Naive thymus-derived CD4-positive, alpha-beta T cell (primary cell): ENCODE measurements at regions not wholly inside any gene's neighbourhood (a gene's known extent, or its start where the extent isn't known, plus 50 kb on each side); places are given as distances from the start of the nearest gene placed in this dataset.
A peak's percentile ranks its signal among the peaks of the same experiment; 100 is the strongest.

Experiments
- ATAC-seq: fragments of 150-1000 bp; cut with Tn5 transposase; 2 replicates; pipeline ENCODE4 v1.10.0; 2021; ENCODE audit warnings: mild to moderate bottlenecking, moderate library complexity
- CTCF ChIA-PET: fragments of 350-600 bp; sonication (Branson Sonifier 250); formaldehyde crosslinking; loops from one replicate; lab custom pipeline; 2021; ENCODE audit warnings: antibody characterized with exemption; lab: Charles Lee
- POLR2A ChIA-PET: fragments of 350-600 bp; sonication (Branson Sonifier 250); formaldehyde crosslinking; loops from one replicate; lab custom pipeline; 2021; ENCODE audit warnings: antibody characterized with exemption, inconsistent platforms; lab: Charles Lee
- DNase-seq, 9 donors: peaks; one replicate each; pipeline versions ENCODE4 v3.0.0 to v3.0.0-alpha.2; 2020 to 2022; ENCODE audit warnings: mixed read lengths in 1 of 9
- H3K27ac ChIP-seq: one replicate; pipeline ENCODE4 v1.7.0; 2013; ENCODE audit warnings: mild to moderate bottlenecking, low read depth, low read length, moderate library complexity
- H3K27me3 ChIP-seq, 2 donors: one replicate each; pipeline ENCODE4 v1.7.0; 2013; ENCODE audit warnings: low read length in 2 of 2, mild to moderate bottlenecking in 2 of 2, moderate library complexity in 2 of 2; ENCODE audit not compliant: control insufficient read depth in 2 of 2, insufficient read depth in 2 of 2
- H3K36me3 ChIP-seq, 3 experiments: 1 replicate in 2 of 3; 2 replicates in 1 of 3; pipeline ENCODE4 v1.7.0; 2013; ENCODE audit warnings: low read length in 3 of 3, mild to moderate bottlenecking in 3 of 3, moderate library complexity in 1 of 3; ENCODE audit not compliant: insufficient read depth in 3 of 3, control insufficient read depth in 2 of 3
- H3K4me1 ChIP-seq, 2 donors: one replicate each; pipeline ENCODE4 v1.7.0; 2013; ENCODE audit warnings: low read length in 2 of 2, mild to moderate bottlenecking in 2 of 2, moderate library complexity in 1 of 2; ENCODE audit not compliant: control insufficient read depth in 2 of 2, insufficient read depth in 2 of 2
- H3K4me3 ChIP-seq: 2 replicates; pipeline ENCODE4 v1.7.0; 2013; ENCODE audit warnings: mild to moderate bottlenecking, low read length
- H3K9me3 ChIP-seq, 3 experiments: 1 replicate in 2 of 3; 2 replicates in 1 of 3; pipeline ENCODE4 v1.7.0; 2013; ENCODE audit warnings: low read length in 3 of 3; ENCODE audit not compliant: control insufficient read depth in 2 of 3
- H3K27ac Mint-ChIP-seq, 9 donors: one replicate each; pipeline ENCODE4 v1.8.0; 2020 to 2022; ENCODE audit warnings: mixed read lengths in 9 of 9, mild to moderate bottlenecking in 8 of 9, moderate library complexity in 5 of 9, inconsistent platforms in 2 of 9
- H3K27me3 Mint-ChIP-seq, 5 donors: one replicate each; pipeline ENCODE4 v1.8.0; 2021 to 2022; ENCODE audit warnings: mixed read lengths in 5 of 5, mild to moderate bottlenecking in 1 of 5
- H3K36me3 Mint-ChIP-seq, 5 donors: one replicate each; pipeline ENCODE4 v1.8.0; 2020 to 2022; ENCODE audit warnings: mixed read lengths in 5 of 5, mild to moderate bottlenecking in 3 of 5, inconsistent platforms in 1 of 5
- H3K4me1 Mint-ChIP-seq, 7 donors: one replicate each; pipeline ENCODE4 v1.8.0; 2020 to 2022; ENCODE audit warnings: mixed read lengths in 7 of 7, mild to moderate bottlenecking in 3 of 7, inconsistent platforms in 1 of 7
- H3K4me3 Mint-ChIP-seq, 10 donors: one replicate each; pipeline ENCODE4 v1.8.0; 2020 to 2022; ENCODE audit warnings: mild to moderate bottlenecking in 10 of 10, mixed read lengths in 10 of 10, moderate library complexity in 6 of 10, inconsistent platforms in 2 of 10
- H3K9me3 Mint-ChIP-seq, 11 donors: one replicate each; pipeline ENCODE4 v1.8.0; 2020 to 2022; ENCODE audit warnings: mixed read lengths in 11 of 11, mild to moderate bottlenecking in 4 of 11, inconsistent platforms in 1 of 11, moderate library complexity in 1 of 11
- intact Hi-C, 2 donors: fragments of 100-400 bp; cut with micrococcal nuclease; formaldehyde crosslinking; loops; one replicate each; pipeline ENCODE4 v1.15.1; 2023

DNA sequence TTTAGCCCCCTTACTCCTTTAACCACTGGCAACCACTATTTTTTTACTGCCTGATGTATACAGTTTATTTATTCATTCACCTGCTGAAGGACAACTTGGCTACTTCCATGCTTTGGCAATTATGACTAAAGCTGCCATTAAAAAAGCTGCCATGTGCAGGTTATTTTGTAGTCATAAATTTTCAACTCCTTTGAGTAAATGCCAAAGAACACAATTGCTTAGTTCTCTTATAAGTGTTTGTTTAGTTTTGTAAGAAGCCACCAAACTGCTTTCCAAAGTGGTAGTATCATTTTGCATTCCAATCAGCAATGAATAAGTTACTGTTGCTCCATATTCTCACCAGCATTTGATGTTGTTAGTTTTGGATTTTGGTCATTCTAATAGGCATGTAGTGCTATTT is 1831.8 kb downstream of the PCDH7 start:
- Mint-ChIP-seq H3K4me3 (no peak overlapping the region), H3K27ac (no peak overlapping the region), H3K36me3 (no peaks in the 10 kb centered on the region), H3K4me1 (no peaks in the 10 kb centered on the region), H3K9me3 (peaks cover 0 to 14% (median 1%) of the 10 kb centered on the region in 11 donors), H3K27me3 (no peaks in the 10 kb centered on the region)
- DNase-seq (no peak), ATAC-seq (no peak)
- Histone ChIP-seq H3K27ac (no peak overlapping the region), H3K36me3 (no peaks in the 10 kb centered on the region), H3K4me3 (no peak overlapping the region), H3K9me3 (no peaks in the 10 kb centered on the region), H3K27me3 (no peaks in the 10 kb centered on the region), H3K4me1 (no peaks in the 10 kb centered on the region)
- POLR2A ChIA-PET = no interaction called here
- intact Hi-C loops = no loop called here
- CTCF ChIA-PET = no interaction called here

- H3K9me3 Mint-ChIP-seq = peaks cover 0 to 12% (median 4%) of the 10 kb centered on the region in 11 donors
- H3K4me1 Mint-ChIP-seq = no peaks in the 10 kb centered on the region
- H3K9me3 ChIP-seq = peaks cover 0 to 2% (median 0%) of the 10 kb centered on the region in 3 experiments
- no peaks in the 10 kb centered on the region for H3K4me1 ChIP-seq
- CTCF ChIA-PET = no interaction called here
- H3K27ac ChIP-seq = no peak overlapping the region
- no peaks in the 10 kb centered on the region for H3K27me3 ChIP-seq
- no peak for DNase-seq
- ATAC-seq = no peak
- no peak overlapping the region for H3K4me3 ChIP-seq
- peaks cover 0 to 4% (median 0%) of the 10 kb centered on the region in 5 donors for H3K36me3 Mint-ChIP-seq
- intact Hi-C loops = no loop called here
- H3K27me3 Mint-ChIP-seq = no peaks in the 10 kb centered on the region
- no peak overlapping the region for H3K27ac Mint-ChIP-seq
- H3K36me3 ChIP-seq = no peaks in the 10 kb centered on the region
- POLR2A ChIA-PET = no interaction called here
- no peak overlapping the region for H3K4me3 Mint-ChIP-seq
These were observed 1840.1 kb downstream of the PCDH7 start for GRCh38 chr4:32560306-32560705.

- Mint-ChIP-seq H3K4me3 (no peak overlapping the region), H3K27me3 (no peaks in the 10 kb centered on the region), H3K36me3 (peaks cover 0 to 4% (median 0%) of the 10 kb centered on the region in 5 donors), H3K27ac (no peak overlapping the region), H3K9me3 (peaks cover 0 to 25% (median 4%) of the 10 kb centered on the region in 11 donors), H3K4me1 (peaks cover 0 to 1% (median 0%) of the 10 kb centered on the region in 7 donors)
- Histone ChIP-seq H3K27ac (no peak overlapping the region), H3K4me1 (no peaks in the 10 kb centered on the region), H3K36me3 (no peaks in the 10 kb centered on the region), H3K4me3 (no peak overlapping the region), H3K27me3 (no peaks in the 10 kb centered on the region), H3K9me3 (peaks cover 0 to 3% (median 0%) of the 10 kb centered on the region in 3 experiments)
- intact Hi-C loops = no loop called here
- DNase-seq (no peak), ATAC-seq (no peak)
- ChIA-PET CTCF (no interaction called here), POLR2A (no interaction called here)
These were observed 1841.8 kb downstream of the PCDH7 start for GRCh38 chr4:32562010-32562409.

GRCh38 chr4:32564626-32565025 is 1844.5 kb downstream of the PCDH7 start:
- H3K9me3 ChIP-seq = peaks cover 0 to 3% (median 0%) of the 10 kb centered on the region in 3 experiments
- ATAC-seq (no peak), DNase-seq (no peak)
- H3K4me3 ChIP-seq = no peak overlapping the region
- intact Hi-C loops = no loop called here
- H3K4me1 Mint-ChIP-seq = peaks cover 0 to 1% (median 0%) of the 10 kb centered on the region in 7 donors
- POLR2A ChIA-PET = no interaction called here
- H3K36me3 Mint-ChIP-seq = peaks cover 0 to 4% (median 0%) of the 10 kb centered on the region in 5 donors
- no peaks in the 10 kb centered on the region for H3K4me1 ChIP-seq
- no peaks in the 10 kb centered on the region for H3K27me3 Mint-ChIP-seq
- CTCF ChIA-PET = no interaction called here
- H3K27ac Mint-ChIP-seq = no peak overlapping the region
- H3K36me3 ChIP-seq = no peaks in the 10 kb centered on the region
- H3K27ac ChIP-seq = no peak overlapping the region
- peaks cover 0 to 25% (median 5%) of the 10 kb centered on the region in 11 donors for H3K9me3 Mint-ChIP-seq
- no peaks in the 10 kb centered on the region for H3K27me3 ChIP-seq
- no peak overlapping the region for H3K4me3 Mint-ChIP-seq

- H3K27me3 Mint-ChIP-seq = no peaks in the 10 kb centered on the region
- H3K4me1 Mint-ChIP-seq = peaks cover 0 to 1% (median 0%) of the 10 kb centered on the region in 7 donors
- no peak overlapping the region for H3K27ac ChIP-seq
- H3K4me1 ChIP-seq = no peaks in the 10 kb centered on the region
- DNase-seq (no peak), ATAC-seq (peak; percentile 79)
- H3K27me3 ChIP-seq = no peaks in the 10 kb centered on the region
- H3K36me3 ChIP-seq = no peaks in the 10 kb centered on the region
- H3K4me3 Mint-ChIP-seq = no peak overlapping the region
- H3K4me3 ChIP-seq = no peak overlapping the region
- H3K27ac Mint-ChIP-seq = no peak overlapping the region
- ChIA-PET CTCF (no interaction called here), POLR2A (no interaction called here)
- H3K9me3 Mint-ChIP-seq = peaks cover 2 to 41% (median 5%) of the 10 kb centered on the region in 11 donors
- H3K36me3 Mint-ChIP-seq = no peaks in the 10 kb centered on the region
- intact Hi-C loops = no loop called here
- H3K9me3 ChIP-seq = peaks cover 0 to 3% (median 0%) of the 10 kb centered on the region in 3 experiments
These were observed 1849.7 kb downstream of the PCDH7 start for GRCh38 chr4:32569861-32570260.

DNA sequence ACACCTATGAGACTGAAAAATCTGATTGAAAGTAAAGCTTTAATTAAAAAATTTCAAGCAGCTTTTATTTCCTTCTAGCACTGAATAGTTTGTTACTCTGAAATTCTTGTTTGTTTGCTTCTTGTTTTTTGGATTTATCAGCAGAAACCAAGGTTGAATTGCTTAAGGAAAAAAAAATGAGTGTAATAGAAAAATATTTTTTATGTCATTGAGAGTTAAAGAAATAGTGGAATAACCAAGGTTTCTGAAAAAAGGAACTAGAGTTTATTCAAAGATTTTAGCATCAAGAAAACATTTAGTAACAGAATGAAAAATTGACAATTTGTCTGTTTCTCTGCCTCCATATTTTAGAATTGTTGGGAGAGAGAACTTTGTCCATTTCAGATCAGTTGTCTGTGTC is 1852.2 kb downstream of the PCDH7 start:
- Mint-ChIP-seq H3K4me1 (no peaks in the 10 kb centered on the region), H3K4me3 (no peak overlapping the region), H3K9me3 (peaks cover 2 to 24% (median 4%) of the 10 kb centered on the region in 11 donors), H3K27ac (no peak overlapping the region), H3K36me3 (no peaks in the 10 kb centered on the region), H3K27me3 (no peaks in the 10 kb centered on the region)
- Histone ChIP-seq H3K36me3 (no peaks in the 10 kb centered on the region), H3K4me1 (no peaks in the 10 kb centered on the region), H3K27me3 (no peaks in the 10 kb centered on the region), H3K9me3 (no peaks in the 10 kb centered on the region), H3K4me3 (no peak overlapping the region), H3K27ac (no peak overlapping the region)
- DNase-seq (no peak), ATAC-seq (no peak)
- CTCF ChIA-PET = interaction anchor here (0.6 kb wide), 1 partner anchor 11 kb away, joined by 3 read pairs; no protein-coding TSS in a partner anchor
- intact Hi-C loops = no loop called here
- POLR2A ChIA-PET = no interaction called here

DNA sequence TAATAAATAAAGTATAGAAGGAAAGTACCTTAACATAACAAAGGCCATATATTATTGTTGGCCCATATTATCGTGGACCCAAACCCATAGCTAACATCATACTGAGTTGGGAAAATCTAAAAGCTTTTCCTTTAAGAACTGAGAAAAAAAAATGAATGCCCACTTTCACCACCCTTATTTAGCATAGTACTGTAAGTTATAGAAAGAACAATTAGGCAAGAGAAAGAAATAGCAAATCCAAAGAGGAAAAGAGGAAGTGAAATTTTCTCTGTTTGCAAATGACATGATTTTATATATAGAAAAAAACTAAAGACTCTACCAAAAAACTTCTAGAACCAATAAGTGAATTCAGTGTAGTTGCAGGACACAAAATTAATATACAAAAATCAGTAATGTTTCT is 1854.6 kb downstream of the PCDH7 start:
- ATAC-seq = no peak
- no peaks in the 10 kb centered on the region for H3K36me3 Mint-ChIP-seq
- no peak overlapping the region for H3K4me3 ChIP-seq
- H3K27me3 Mint-ChIP-seq = no peaks in the 10 kb centered on the region
- no peaks in the 10 kb centered on the region for H3K4me1 ChIP-seq
- H3K4me1 Mint-ChIP-seq = no peaks in the 10 kb centered on the region
- intact Hi-C loops = no loop called here
- POLR2A ChIA-PET = no interaction called here
- H3K36me3 ChIP-seq = no peaks in the 10 kb centered on the region
- H3K27ac ChIP-seq = no peak overlapping the region
- H3K27ac Mint-ChIP-seq = no peak overlapping the region
- H3K27me3 ChIP-seq = no peaks in the 10 kb centered on the region
- peaks cover 2 to 28% (median 5%) of the 10 kb centered on the region in 11 donors for H3K9me3 Mint-ChIP-seq
- DNase-seq = no peak
- CTCF ChIA-PET = no interaction called here
- no peak overlapping the region for H3K4me3 Mint-ChIP-seq
- H3K9me3 ChIP-seq = no peaks in the 10 kb centered on the region
